K562 (cell line): ENCODE measurements at regions not wholly inside any gene's neighbourhood (a gene's known extent, or its start where the extent isn't known, plus 50 kb on each side); places are given as distances from the start of the nearest gene placed in this dataset.

Experiments
- ATAC-seq: fragments of 200-7000 bp; cut with Tn5 transposase; 3 replicates; pipeline ENCODE4 v1.9.1; 2020; ENCODE audit warnings: moderate library complexity
- BruUV-seq: library from RNA; stranded (reverse); fragments of 400-500 nt; replicated peaks from 2 replicates; lab custom pipeline; 2021; lab: Mats Ljungman, UMichigan
- CTCF ChIA-PET: fragments of 300-600 bp; formaldehyde crosslinking; extraction: SDS; loops from one replicate; lab custom pipeline; 2021; ENCODE audit warnings: low intra/inter-chr PET ratio; lab: Yijun Ruan, JAX
- POLR2A ChIA-PET: fragments of 300-600, 350-650 bp; sonication (Branson Sonifier 250); formaldehyde crosslinking; extraction: SDS; loops from one replicate; lab custom pipeline; 2021; ENCODE audit warnings: antibody characterized with exemption, inconsistent platforms; lab: Yijun Ruan, JAX
- DNase-seq, 4 experiments: peaks; one replicate each; pipeline versions ENCODE4 v3.0.0 to v3.0.0-alpha.2; 2011 to 2018; ENCODE audit warnings: low spot score in 3 of 4, mixed read lengths in 3 of 4; ENCODE audit errors: extremely low read depth in 1 of 4
- FAIRE-seq: peaks from 2 replicates; lab custom pipeline; 2011; peaks lifted over from hg19 to GRCh38; lab: Jason Lieb, UNC
- H2AFZ ChIP-seq: 2 replicates; pipeline ENCODE4 v1.6.0; 2011; ENCODE audit warnings: low read depth, low read length, control low read depth, inconsistent platforms
- H3K27ac ChIP-seq: fragments of 200-600 bp; 3 replicates; pipeline ENCODE4 v1.8.0; 2011; ENCODE audit warnings: low read depth, mild to moderate bottlenecking, control low read depth, inconsistent platforms, low read length, moderate library complexity, mixed read lengths; ENCODE audit errors: extremely low read depth
- H3K27me3 ChIP-seq, 2 experiments: fragments of 300-600 bp in 1 of 2; 2 replicates in 1 of 2; 3 replicates in 1 of 2; pipeline versions ENCODE4 v1.6.0 to v1.8.0; 2011; ENCODE audit warnings: inconsistent platforms in 2 of 2, low read length in 2 of 2, mild to moderate bottlenecking in 1 of 2, mixed read lengths in 1 of 2, moderate library complexity in 1 of 2; ENCODE audit not compliant: control insufficient read depth in 2 of 2, insufficient read depth in 2 of 2
- H3K36me3 ChIP-seq: fragments of 300-600 bp; 3 replicates; pipeline ENCODE4 v1.8.0; 2011; ENCODE audit warnings: mild to moderate bottlenecking, low read length, inconsistent platforms; ENCODE audit not compliant: control insufficient read depth, insufficient read depth
- H3K4me1 ChIP-seq, 2 experiments: fragments of 200-600 bp in 1 of 2; replicated peaks in 1 of 2; 2 replicates in 1 of 2; 3 replicates in 1 of 2; pipeline versions ENCODE4 v1.5.1 to v1.8.0; 2011; ENCODE audit warnings: inconsistent platforms in 2 of 2, low read length in 2 of 2, mild to moderate bottlenecking in 1 of 2, mixed read lengths in 1 of 2, moderate library complexity in 1 of 2; ENCODE audit not compliant: control insufficient read depth in 2 of 2, insufficient read depth in 2 of 2
- H3K4me2 ChIP-seq: 2 replicates; pipeline ENCODE4 v1.6.1; 2011; ENCODE audit warnings: low read length, control low read depth, inconsistent platforms, mixed read lengths; ENCODE audit not compliant: insufficient read depth
- H3K4me3 ChIP-seq: fragments of 200-600 bp; sonication (generic), shearing (Covaris generic); 2 replicates; pipeline ENCODE4 v1.5.1; 2016; ENCODE audit warnings: control low read depth, inconsistent platforms
- H3K79me2 ChIP-seq: fragments of 200-600 bp; 3 replicates; pipeline ENCODE4 v1.8.0; 2011; ENCODE audit warnings: low read length, inconsistent platforms; ENCODE audit not compliant: control insufficient read depth, insufficient read depth
- H3K9ac ChIP-seq, 2 experiments: 2 replicates each; pipeline versions ENCODE4 v1.6.0 to v1.6.1; 2011; ENCODE audit warnings: low read depth in 2 of 2, low read length in 2 of 2, control low read depth in 1 of 2, inconsistent platforms in 1 of 2, mild to moderate bottlenecking in 1 of 2, mixed read lengths in 1 of 2; ENCODE audit not compliant: insufficient read depth in 1 of 2
- H3K9me1 ChIP-seq: one replicate; pipeline ENCODE4 v1.6.0; 2011; ENCODE audit warnings: inconsistent platforms, mild to moderate bottlenecking, low read length, moderate library complexity; ENCODE audit not compliant: control insufficient read depth, insufficient read depth
- H3K9me3 ChIP-seq: replicated peaks from 2 replicates; pipeline ENCODE4 v1.5.1; 2011; ENCODE audit warnings: low read depth, low read length, inconsistent platforms; ENCODE audit not compliant: control insufficient read depth, insufficient read depth
- H4K20me1 ChIP-seq: replicated peaks from 2 replicates; pipeline ENCODE4 v1.6.1; 2011; ENCODE audit warnings: low read length, inconsistent platforms, mixed read lengths; ENCODE audit not compliant: control insufficient read depth, insufficient read depth
- CHD4 ChIP-seq: fragments of 200-600 bp; sonication (generic); IDR thresholded peaks from 3 replicates; pipeline ENCODE4 v1.6.1; 2012; ENCODE audit warnings: low read depth, mild to moderate bottlenecking, mixed read lengths, low read length, inconsistent platforms; ENCODE audit not compliant: insufficient read depth, insufficient replicate concordance, poor library complexity, severe bottlenecking
- MLLT1 ChIP-seq, 2 experiments: fragments of 450-650 bp; IDR thresholded peaks; 2 replicates each; pipeline ENCODE4 v1.6.1; 2016
- WGBS: fragments of 100-300 bp; shearing (Covaris generic); methylation state at CpG from one replicate; pipeline ENCODE4 v1.1.6; 2016; ENCODE audit warnings: low coverage, mixed read lengths; ENCODE audit not compliant: insufficient coverage; ENCODE audit errors: missing lambda C conversion rate; 5-methylcytosine and 5-hydroxymethylcytosine counted together
- in situ Hi-C: fragments of 300-500 bp; cut with MboI; formaldehyde crosslinking; loops from 4 replicates; pipeline ENCODE4 v1.15.0; 2018; ENCODE audit warnings: inconsistent platforms, mixed read lengths
- intact Hi-C: fragments of 100-400 bp; cut with micrococcal nuclease; formaldehyde crosslinking; loops from 2 replicates; pipeline ENCODE4 v1.14.2; 2022
- TF ChIP-seq, protein P1 (sequence below): fragments of 250-450 bp; sonication (Bioruptor Pico); IDR thresholded peaks from 2 replicates; pipeline ENCODE4 v1.4.0; 2020; ENCODE audit warnings: mild to moderate bottlenecking, moderate library complexity
- TF ChIP-seq, protein P2 (sequence below): fragments of 450-650 bp; IDR thresholded peaks from 2 replicates; pipeline ENCODE4 v1.6.1; 2016; ENCODE audit warnings: mild to moderate bottlenecking, moderate library complexity

GRCh38 chrX:7330971-7331746, 183.2 kb upstream of the PUDP start:
- ChIA-PET POLR2A (interaction anchor here (0.8 kb wide), 1 partner anchor 42 kb away, joined by 3 read pairs; no protein-coding TSS in a partner anchor), CTCF (no interaction called here)
- Histone ChIP-seq H3K9me3 (no peaks in the 10 kb centered on the region), H3K4me1 (no peaks in the 10 kb centered on the region), H3K27ac (no peak overlapping the region), H3K36me3 (no peaks in the 10 kb centered on the region), H3K79me2 (no peaks in the 10 kb centered on the region), H2AFZ (no peak overlapping the region), H3K9ac (no peak overlapping the region), H3K9me1 (no peaks in the 10 kb centered on the region), H3K4me2 (no peak overlapping the region), H3K4me3 (no peak overlapping the region), H4K20me1 (no peaks in the 10 kb centered on the region), H3K27me3 (no peaks in the 10 kb centered on the region)
- DNase-seq, result no peak
- FAIRE-seq, result no peak
- no TSS peak for BruUV-seq
- no peak for ATAC-seq
- WGBS, result 3% methylated on average over 11 of the region's 11 CpGs
- in situ Hi-C loops (no loop called here), intact Hi-C loops (no loop called here)
- TF ChIP-seq, protein P1, sequence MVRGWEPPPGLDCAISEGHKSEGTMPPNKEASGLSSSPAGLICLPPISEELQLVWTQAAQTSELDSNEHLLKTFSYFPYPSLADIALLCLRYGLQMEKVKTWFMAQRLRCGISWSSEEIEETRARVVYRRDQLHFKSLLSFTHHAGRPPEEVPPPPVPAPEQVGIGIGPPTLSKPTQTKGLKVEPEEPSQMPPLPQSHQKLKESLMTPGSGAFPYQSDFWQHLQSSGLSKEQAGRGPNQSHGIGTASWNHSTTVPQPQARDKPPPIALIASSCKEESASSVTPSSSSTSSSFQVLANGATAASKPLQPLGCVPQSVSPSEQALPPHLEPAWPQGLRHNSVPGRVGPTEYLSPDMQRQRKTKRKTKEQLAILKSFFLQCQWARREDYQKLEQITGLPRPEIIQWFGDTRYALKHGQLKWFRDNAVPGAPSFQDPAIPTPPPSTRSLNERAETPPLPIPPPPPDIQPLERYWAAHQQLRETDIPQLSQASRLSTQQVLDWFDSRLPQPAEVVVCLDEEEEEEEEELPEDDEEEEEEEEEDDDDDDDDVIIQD, result no peak
- no peak for TF ChIP-seq MLLT1 (IDR thresholded peaks at IDR 0.05)
- TF ChIP-seq CHD4, result no peak
- TF ChIP-seq, protein P2, sequence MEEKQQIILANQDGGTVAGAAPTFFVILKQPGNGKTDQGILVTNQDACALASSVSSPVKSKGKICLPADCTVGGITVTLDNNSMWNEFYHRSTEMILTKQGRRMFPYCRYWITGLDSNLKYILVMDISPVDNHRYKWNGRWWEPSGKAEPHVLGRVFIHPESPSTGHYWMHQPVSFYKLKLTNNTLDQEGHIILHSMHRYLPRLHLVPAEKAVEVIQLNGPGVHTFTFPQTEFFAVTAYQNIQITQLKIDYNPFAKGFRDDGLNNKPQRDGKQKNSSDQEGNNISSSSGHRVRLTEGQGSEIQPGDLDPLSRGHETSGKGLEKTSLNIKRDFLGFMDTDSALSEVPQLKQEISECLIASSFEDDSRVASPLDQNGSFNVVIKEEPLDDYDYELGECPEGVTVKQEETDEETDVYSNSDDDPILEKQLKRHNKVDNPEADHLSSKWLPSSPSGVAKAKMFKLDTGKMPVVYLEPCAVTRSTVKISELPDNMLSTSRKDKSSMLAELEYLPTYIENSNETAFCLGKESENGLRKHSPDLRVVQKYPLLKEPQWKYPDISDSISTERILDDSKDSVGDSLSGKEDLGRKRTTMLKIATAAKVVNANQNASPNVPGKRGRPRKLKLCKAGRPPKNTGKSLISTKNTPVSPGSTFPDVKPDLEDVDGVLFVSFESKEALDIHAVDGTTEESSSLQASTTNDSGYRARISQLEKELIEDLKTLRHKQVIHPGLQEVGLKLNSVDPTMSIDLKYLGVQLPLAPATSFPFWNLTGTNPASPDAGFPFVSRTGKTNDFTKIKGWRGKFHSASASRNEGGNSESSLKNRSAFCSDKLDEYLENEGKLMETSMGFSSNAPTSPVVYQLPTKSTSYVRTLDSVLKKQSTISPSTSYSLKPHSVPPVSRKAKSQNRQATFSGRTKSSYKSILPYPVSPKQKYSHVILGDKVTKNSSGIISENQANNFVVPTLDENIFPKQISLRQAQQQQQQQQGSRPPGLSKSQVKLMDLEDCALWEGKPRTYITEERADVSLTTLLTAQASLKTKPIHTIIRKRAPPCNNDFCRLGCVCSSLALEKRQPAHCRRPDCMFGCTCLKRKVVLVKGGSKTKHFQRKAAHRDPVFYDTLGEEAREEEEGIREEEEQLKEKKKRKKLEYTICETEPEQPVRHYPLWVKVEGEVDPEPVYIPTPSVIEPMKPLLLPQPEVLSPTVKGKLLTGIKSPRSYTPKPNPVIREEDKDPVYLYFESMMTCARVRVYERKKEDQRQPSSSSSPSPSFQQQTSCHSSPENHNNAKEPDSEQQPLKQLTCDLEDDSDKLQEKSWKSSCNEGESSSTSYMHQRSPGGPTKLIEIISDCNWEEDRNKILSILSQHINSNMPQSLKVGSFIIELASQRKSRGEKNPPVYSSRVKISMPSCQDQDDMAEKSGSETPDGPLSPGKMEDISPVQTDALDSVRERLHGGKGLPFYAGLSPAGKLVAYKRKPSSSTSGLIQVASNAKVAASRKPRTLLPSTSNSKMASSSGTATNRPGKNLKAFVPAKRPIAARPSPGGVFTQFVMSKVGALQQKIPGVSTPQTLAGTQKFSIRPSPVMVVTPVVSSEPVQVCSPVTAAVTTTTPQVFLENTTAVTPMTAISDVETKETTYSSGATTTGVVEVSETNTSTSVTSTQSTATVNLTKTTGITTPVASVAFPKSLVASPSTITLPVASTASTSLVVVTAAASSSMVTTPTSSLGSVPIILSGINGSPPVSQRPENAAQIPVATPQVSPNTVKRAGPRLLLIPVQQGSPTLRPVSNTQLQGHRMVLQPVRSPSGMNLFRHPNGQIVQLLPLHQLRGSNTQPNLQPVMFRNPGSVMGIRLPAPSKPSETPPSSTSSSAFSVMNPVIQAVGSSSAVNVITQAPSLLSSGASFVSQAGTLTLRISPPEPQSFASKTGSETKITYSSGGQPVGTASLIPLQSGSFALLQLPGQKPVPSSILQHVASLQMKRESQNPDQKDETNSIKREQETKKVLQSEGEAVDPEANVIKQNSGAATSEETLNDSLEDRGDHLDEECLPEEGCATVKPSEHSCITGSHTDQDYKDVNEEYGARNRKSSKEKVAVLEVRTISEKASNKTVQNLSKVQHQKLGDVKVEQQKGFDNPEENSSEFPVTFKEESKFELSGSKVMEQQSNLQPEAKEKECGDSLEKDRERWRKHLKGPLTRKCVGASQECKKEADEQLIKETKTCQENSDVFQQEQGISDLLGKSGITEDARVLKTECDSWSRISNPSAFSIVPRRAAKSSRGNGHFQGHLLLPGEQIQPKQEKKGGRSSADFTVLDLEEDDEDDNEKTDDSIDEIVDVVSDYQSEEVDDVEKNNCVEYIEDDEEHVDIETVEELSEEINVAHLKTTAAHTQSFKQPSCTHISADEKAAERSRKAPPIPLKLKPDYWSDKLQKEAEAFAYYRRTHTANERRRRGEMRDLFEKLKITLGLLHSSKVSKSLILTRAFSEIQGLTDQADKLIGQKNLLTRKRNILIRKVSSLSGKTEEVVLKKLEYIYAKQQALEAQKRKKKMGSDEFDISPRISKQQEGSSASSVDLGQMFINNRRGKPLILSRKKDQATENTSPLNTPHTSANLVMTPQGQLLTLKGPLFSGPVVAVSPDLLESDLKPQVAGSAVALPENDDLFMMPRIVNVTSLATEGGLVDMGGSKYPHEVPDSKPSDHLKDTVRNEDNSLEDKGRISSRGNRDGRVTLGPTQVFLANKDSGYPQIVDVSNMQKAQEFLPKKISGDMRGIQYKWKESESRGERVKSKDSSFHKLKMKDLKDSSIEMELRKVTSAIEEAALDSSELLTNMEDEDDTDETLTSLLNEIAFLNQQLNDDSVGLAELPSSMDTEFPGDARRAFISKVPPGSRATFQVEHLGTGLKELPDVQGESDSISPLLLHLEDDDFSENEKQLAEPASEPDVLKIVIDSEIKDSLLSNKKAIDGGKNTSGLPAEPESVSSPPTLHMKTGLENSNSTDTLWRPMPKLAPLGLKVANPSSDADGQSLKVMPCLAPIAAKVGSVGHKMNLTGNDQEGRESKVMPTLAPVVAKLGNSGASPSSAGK, result no peak
